ENCODE measurements at regions not wholly inside any gene's neighbourhood (a gene's known extent, or its start where the extent isn't known, plus 50 kb on each side); places are given as distances from the start of the nearest gene placed in this dataset.
A peak's percentile ranks its signal among the peaks of the same experiment; 100 is the strongest.

DNA sequence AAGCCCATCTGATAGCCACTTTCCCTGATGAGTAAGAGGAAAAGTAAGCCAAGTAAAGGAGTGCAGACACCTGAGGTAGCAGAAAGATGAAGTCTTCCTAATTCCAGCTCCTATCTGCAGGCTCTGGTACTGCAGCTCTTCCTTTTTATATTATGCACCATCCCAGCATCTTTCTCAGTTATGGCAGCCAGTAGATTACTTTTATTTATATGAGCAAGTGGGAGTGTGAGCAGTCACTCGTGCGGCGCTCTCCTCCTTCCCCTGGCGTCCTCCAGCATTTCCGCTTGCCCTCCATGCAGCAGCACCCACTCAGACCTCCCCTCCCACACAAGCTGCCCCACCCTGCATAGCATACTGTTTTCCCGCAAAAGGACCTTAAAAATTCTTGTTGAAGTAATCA lies 465.9 kb upstream of the DPPA4 start:
- 93% methylated on average over 6 of the region's 6 CpGs for WGBS
- DNase-seq (ENCODE audit: low spot score): no peak
- no peak overlapping the region for H3K4me3 ChIP-seq (ENCODE audit: low read depth in 1 of 3, low read length in 3 of 3)
- H3K9me3 ChIP-seq (ENCODE audit: control insufficient read depth in 4 of 4, low read length in 3 of 4): no peaks in the 10 kb centered on the region
- H3K36me3 ChIP-seq (ENCODE audit: control insufficient read depth in 4 of 4, insufficient read depth in 3 of 4, low read depth in 1 of 4, low read length in 3 of 4): no peaks in the 10 kb centered on the region
- no peak overlapping the region for H3K27ac ChIP-seq (ENCODE audit: low read depth in 1 of 2, low read length in 2 of 2)
- H3K9ac ChIP-seq (ENCODE audit: low read depth in 1 of 2, low read length in 2 of 2): no peak overlapping the region
- TF ChIP-seq YY1 (IDR thresholded peaks at IDR 0.05) (no peak), RXRA (IDR thresholded peaks at IDR 0.05) (no peak), RAD21 (IDR thresholded peaks at IDR 0.05) (no peak), NR2F2 (IDR thresholded peaks at IDR 0.05) (no peak), FOXA1 (IDR thresholded peaks at IDR 0.05) (no peak), HNF4G (IDR thresholded peaks at IDR 0.05) (no peak), EGR1 (IDR thresholded peaks at IDR 0.05; ENCODE audit: low read depth in 2 of 2) (no peak), FOXA2 (IDR thresholded peaks at IDR 0.05) (no peak), GABPA (IDR thresholded peaks at IDR 0.05 in 1 of 2, conservative IDR thresholded peaks at IDR 0.05 in 1 of 2) (no peak)
- TF ChIP-seq, protein P1, sequence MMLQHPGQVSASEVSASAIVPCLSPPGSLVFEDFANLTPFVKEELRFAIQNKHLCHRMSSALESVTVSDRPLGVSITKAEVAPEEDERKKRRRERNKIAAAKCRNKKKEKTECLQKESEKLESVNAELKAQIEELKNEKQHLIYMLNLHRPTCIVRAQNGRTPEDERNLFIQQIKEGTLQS (IDR thresholded peaks at IDR 0.05): no peak
- TF ChIP-seq, protein P2, sequence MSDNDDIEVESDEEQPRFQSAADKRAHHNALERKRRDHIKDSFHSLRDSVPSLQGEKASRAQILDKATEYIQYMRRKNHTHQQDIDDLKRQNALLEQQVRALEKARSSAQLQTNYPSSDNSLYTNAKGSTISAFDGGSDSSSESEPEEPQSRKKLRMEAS (IDR thresholded peaks at IDR 0.05): no peak
- no peaks in the 10 kb centered on the region for H3K4me1 ChIP-seq (ENCODE audit: control insufficient read depth in 4 of 4, insufficient read depth in 4 of 4, low read length in 3 of 4)
- no peaks in the 10 kb centered on the region for H3K27me3 ChIP-seq (ENCODE audit: control insufficient read depth in 4 of 4, insufficient read depth in 4 of 4, low read length in 3 of 4)

DNA sequence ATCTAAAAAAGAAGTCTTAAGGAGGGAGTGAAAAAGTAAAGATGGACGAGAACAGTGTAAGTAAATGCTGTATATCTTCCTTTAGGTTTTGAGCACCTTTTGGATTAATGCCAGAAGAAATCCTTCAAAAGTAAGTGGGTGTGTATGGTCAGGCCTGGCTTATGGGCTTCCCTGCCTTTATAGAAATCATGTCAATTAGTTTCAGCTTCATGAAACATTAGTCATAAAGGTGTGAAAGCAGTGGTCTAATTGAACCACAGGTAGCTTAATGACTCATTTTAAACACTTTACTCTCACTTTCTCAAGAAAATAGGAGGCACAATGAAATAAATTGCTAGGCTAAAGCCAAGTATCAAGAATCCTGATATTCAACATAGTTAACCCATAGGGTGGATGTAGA lies 467.4 kb upstream of the DPPA4 start:
- H3K4me3 ChIP-seq (ENCODE audit: low read depth in 1 of 3, low read length in 3 of 3): no peak overlapping the region
- no peaks in the 10 kb centered on the region for H3K9me3 ChIP-seq (ENCODE audit: control insufficient read depth in 4 of 4, low read length in 3 of 4)
- DNase-seq (ENCODE audit: low spot score): no peak
- WGBS: 93% methylated on average over 1 of the region's 1 CpG
- H3K27me3 ChIP-seq (ENCODE audit: control insufficient read depth in 4 of 4, insufficient read depth in 4 of 4, low read length in 3 of 4): no peaks in the 10 kb centered on the region
- TF ChIP-seq JUND (IDR thresholded peaks at IDR 0.05): peak in 1 of 2 donors; percentile 35
- no peak for TF ChIP-seq HNF4G (IDR thresholded peaks at IDR 0.05)
- H3K9ac ChIP-seq (ENCODE audit: low read depth in 1 of 2, low read length in 2 of 2): no peak overlapping the region
- no peaks in the 10 kb centered on the region for H3K36me3 ChIP-seq (ENCODE audit: control insufficient read depth in 4 of 4, insufficient read depth in 3 of 4, low read depth in 1 of 4, low read length in 3 of 4)
- H3K4me1 ChIP-seq (ENCODE audit: control insufficient read depth in 4 of 4, insufficient read depth in 4 of 4, low read length in 3 of 4): no peaks in the 10 kb centered on the region
- no peak overlapping the region for H3K27ac ChIP-seq (ENCODE audit: low read depth in 1 of 2, low read length in 2 of 2)

DNA sequence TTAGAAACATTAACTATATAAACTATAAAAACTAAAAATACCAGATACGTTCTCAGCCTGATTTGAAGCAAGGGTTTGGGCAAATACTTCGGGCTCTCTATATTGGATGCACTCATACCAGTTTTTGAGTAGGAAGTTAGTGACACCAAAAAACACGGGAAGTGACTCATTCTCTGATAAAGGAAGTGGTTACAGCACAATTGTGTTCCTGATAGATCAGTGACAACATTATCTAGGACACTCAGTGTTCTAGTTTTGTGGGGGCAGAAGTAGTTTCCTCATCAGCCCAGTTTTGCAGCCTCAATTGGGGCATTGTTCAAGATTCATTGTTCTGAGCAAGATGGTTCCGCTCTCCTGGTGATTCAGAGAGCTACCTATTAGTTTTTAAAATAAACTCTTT lies 469.6 kb upstream of the DPPA4 start:
- H3K27ac ChIP-seq (ENCODE audit: low read depth in 1 of 2, low read length in 2 of 2): no peak overlapping the region

DNA sequence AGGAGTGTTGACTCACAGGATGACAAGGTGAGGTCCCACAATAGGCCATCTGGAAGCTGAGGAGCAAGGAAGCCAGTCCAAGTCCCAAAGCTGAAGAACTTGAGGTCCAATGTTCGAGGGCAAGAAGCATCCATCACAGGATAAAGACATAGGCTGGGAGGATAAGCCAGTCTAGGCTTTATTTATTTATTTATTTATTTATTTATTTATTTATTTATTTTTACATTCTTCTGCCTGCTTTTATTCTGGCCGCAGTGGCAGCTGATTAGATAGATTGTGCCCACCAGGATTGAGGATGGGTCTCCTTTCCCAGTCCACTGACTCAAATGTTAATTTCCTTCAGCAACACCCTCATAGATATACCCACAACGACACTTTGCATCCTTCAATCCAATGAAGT lies 472.2 kb upstream of the DPPA4 start:
- Histone ChIP-seq H3K9ac (ENCODE audit: low read depth in 1 of 2, low read length in 2 of 2) (no peak overlapping the region), H3K9me3 (ENCODE audit: control insufficient read depth in 4 of 4, low read length in 3 of 4) (no peaks in the 10 kb centered on the region), H3K4me1 (ENCODE audit: control insufficient read depth in 4 of 4, insufficient read depth in 4 of 4, low read length in 3 of 4) (no peaks in the 10 kb centered on the region), H3K4me3 (ENCODE audit: low read depth in 1 of 3, low read length in 3 of 3) (no peak overlapping the region), H3K27me3 (ENCODE audit: control insufficient read depth in 4 of 4, insufficient read depth in 4 of 4, low read length in 3 of 4) (no peaks in the 10 kb centered on the region), H3K36me3 (ENCODE audit: control insufficient read depth in 4 of 4, insufficient read depth in 3 of 4, low read depth in 1 of 4, low read length in 3 of 4) (no peaks in the 10 kb centered on the region), H3K27ac (ENCODE audit: low read depth in 1 of 2, low read length in 2 of 2) (no peak overlapping the region)
- no peak for DNase-seq (ENCODE audit: low spot score)
- TF ChIP-seq NR2F2 (IDR thresholded peaks at IDR 0.05): no peak
- WGBS: 90% methylated on average over 3 of the region's 3 CpGs

More for the DNA sequence above, 469.6 kb upstream of the DPPA4 start:
- no peaks in the 10 kb centered on the region for H3K36me3 ChIP-seq (ENCODE audit: control insufficient read depth in 4 of 4, insufficient read depth in 3 of 4, low read depth in 1 of 4, low read length in 3 of 4)
- H3K9me3 ChIP-seq (ENCODE audit: control insufficient read depth in 4 of 4, low read length in 3 of 4): no peaks in the 10 kb centered on the region
- no peak for DNase-seq (ENCODE audit: low spot score)
- no peak overlapping the region for H3K9ac ChIP-seq (ENCODE audit: low read depth in 1 of 2, low read length in 2 of 2)
- H3K27me3 ChIP-seq (ENCODE audit: control insufficient read depth in 4 of 4, insufficient read depth in 4 of 4, low read length in 3 of 4): no peaks in the 10 kb centered on the region
- H3K4me3 ChIP-seq (ENCODE audit: low read depth in 1 of 3, low read length in 3 of 3): no peak overlapping the region
- no peaks in the 10 kb centered on the region for H3K4me1 ChIP-seq (ENCODE audit: control insufficient read depth in 4 of 4, insufficient read depth in 4 of 4, low read length in 3 of 4)
- 55% methylated on average over 4 of the region's 4 CpGs for WGBS
- TF ChIP-seq HNF4A (conservative IDR thresholded peaks at IDR 0.05): no peak
- peak; percentile 57 to 78 for TF ChIP-seq GABPA (IDR thresholded peaks at IDR 0.05 in 1 of 2, conservative IDR thresholded peaks at IDR 0.05 in 1 of 2)
- TF ChIP-seq JUND (IDR thresholded peaks at IDR 0.05): peak; percentile 67 to 70
